Hepatic stellate cell (primary cell): ENCODE measurements at regions not wholly inside any gene's neighbourhood (a gene's known extent, or its start where the extent isn't known, plus 50 kb on each side); places are given as distances from the start of the nearest gene placed in this dataset.

Experiments used
- DNase-seq: peaks from one replicate; pipeline ENCODE4 v3.0.0; 2011; ENCODE audit warnings: low spot score

DNA sequence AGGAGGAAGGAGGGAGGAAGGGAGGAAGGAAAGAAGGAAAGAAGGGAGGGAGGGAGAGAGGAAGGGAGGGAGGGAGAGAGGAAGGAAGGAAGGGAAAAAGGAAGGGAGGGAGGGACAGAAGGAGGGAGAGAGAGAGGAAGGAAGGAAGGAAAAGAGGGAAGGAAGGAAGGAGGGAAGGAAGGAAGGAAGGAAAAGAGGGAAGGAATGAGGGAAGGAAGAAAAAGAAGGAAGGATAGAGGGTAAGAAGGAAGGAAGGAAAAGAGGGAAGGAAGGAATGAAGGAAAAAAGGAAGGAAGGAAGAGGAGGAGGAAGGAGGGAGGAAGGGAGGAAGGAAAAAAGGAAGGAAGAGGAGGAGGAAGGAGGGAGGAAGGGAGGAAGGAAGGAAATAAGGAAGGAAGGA, 796.8 kb downstream of the ARAP2 start:
- DNase-seq: no peak

DNA sequence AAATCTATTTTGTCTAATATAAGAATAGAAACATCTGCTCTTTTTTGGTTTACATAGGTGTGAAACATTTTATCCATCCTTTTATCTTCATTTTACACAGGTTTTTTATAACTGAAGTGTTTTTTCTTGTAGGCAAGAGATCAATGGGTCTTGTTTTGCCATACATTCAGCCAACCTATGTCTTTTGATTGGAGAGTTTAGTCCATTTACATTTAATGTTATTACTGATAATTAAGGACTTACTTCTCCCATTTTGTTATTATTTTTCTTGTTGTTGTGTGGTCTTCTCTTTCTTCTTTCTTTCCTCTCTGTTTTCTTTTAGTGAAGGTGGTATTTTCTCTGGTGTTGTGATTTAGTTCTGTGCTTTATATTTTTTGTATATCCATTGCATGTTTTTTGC, 785.3 kb downstream of the ARAP2 start:
- no peak for DNase-seq

DNA sequence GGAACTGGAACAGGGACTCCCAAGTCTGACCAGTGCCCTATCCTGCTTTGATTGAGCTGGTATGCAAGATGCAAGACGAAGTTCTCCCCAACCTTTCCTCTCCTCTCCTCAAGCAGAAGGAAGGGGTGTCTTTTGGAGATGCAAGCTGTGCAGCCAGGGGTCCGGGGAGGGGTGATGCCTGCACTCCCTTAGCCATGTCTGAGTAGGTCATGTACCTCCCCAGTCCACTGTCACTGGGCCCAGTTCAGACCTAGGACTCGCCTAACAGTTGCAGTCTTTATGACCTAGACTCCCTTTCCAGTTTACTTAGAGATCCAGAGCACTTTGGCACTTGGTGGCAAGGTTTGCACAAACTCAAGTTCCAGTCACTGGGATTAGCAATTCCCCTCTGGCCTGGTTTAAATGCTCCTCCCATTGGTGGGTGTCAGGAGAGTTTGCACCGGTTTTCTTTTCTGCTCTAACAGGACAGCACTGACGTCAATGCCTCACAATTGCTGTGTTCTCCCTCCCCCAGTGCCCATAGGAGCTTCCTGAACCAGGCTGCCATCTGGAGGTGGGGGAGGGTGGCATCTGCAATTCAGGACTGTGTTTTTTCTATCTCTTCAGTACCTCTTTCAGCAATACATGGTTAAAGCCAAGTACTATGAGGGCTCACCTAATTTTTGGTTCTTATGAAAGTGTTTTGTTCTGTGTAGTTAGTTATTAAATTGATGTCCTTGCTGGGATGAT, 782.2 kb downstream of the ARAP2 start:
- no peak for DNase-seq

DNA sequence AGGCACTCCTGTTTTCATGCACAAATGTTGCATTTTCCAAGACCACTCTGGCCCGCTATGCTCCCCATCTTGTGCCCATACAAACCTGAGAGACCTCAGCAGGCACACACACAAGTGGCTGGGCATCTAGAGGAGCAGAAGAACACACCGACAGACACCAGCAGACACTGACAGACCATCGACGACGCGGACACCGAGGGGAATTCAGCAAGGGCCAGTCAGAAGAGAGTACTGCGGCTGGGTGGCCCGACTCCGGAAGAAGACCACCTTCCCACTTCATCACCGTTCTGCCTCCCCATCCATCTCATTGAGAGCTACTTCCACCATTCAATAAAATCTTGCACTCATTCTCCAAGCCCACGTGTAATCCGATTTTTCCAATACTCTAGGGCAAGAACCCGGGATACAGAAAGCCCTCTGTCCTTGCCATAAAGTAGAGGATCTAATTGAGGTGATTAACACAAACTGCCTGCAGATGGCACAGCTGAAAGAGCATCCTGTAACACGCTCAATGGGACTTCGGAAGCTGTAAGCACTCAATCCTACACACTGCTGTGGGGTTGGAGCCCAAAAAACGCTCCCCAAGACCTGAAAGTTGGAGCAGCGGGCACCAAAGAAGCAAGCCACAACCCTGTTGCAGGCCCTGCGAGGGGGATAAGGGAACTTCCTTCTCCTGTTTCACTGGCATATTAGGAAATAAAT, 780.9 kb downstream of the ARAP2 start:
- no peak for DNase-seq

DNA sequence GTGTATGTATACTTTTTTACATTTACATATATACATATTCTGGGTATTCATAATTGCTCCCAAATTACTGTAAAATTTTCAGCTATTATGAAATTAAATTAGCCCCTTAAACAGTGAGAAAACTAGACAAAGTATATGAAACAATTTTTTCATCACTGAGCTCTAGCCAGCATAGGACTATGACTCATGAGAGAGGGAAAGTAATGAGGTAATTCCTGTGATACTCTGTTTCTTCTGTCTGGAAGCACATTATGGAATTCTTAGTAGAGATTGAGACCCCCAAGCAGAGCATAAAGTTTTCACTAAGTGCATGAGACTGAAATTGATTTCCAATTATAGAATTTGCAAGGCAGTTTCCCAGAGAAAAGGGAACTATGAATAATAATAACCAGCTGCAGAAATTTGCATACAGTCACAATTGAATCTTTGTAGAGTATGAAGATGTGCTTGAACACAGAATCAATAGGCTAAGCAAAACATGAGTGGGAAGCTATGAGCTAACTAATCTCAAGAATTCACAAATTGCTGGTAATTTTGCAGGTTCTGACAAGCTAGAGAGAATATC, 779.3 kb downstream of the ARAP2 start:
- DNase-seq: no peak

DNA sequence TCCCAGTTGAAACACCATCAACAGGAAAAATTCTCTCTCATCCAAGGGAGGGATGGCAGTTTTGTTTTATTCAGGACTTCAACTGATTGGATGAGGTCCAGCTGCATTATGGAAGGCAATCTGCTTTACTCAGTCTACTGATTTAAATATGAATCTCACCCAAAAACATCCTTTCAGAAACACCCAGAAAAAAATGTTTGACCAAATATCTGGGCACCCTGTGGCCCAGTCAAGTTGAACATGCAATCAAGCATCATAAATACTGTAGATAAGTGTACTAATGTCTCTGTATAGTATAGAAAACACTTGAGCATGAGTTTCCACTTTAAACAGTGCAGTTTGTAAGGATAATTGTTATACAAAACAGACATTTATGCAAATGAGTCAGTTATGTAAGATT, 753.2 kb downstream of the ARAP2 start:
- no peak for DNase-seq

DNA sequence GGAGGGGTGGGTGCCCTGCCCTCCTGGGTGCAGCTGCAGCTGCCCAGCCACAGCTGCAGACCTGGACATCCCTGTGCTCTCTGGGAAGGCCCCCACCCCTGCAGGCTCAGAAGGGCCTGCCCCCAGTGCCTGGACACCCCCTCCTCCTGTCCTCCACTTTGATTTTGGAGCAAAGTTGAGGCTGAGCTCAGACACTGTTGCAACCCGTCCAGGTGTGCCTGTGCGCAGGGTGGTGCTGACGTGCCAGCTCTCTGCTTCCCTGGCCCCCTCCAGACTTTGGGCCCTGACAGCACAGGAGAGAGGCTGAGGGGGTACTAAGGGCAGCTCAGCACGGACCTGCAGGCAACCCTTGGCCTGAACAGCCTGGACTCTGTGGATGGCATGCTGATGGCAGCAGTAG, 750.3 kb downstream of the ARAP2 start:
- no peak for DNase-seq

DNA sequence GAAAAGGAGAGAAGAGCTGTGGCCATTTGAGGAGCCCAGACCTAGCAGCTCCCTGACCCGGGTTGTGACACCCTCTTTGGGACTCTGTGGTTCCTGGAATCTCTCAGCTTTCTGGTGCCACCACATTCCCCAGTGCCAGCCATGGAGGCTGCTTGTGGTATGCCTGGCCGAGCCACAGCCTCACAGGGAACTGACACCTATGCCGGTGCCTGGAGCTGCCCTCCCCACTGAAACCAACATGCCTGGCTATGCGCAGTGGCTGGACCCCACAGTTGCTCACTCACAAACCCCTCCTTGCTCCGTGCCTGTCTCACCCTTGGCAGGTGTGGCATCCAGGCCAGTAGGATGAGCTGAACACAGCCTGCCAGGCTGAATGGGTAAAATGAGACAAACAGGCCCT, 749.4 kb downstream of the ARAP2 start:
- no peak for DNase-seq

DNA sequence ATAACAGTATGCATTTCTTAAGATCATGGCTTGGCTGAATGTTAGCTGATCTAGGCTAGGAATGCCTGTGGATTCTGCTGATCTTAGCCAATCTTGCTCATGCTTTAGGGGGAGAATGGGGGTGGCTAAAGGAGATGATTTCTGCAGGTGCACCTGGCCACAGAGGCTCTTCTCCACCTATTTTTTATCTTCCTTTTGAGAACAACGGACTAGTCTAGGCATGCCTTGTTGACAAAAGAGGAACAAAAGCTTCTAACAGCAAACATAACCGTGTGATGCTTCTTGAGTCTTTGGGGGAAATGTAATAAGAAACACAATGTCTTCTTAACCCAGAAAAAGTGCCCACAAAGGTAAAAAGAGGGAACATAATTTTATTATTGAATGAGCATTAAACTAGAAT, 743.5 kb downstream of the ARAP2 start:
- DNase-seq: no peak

DNA sequence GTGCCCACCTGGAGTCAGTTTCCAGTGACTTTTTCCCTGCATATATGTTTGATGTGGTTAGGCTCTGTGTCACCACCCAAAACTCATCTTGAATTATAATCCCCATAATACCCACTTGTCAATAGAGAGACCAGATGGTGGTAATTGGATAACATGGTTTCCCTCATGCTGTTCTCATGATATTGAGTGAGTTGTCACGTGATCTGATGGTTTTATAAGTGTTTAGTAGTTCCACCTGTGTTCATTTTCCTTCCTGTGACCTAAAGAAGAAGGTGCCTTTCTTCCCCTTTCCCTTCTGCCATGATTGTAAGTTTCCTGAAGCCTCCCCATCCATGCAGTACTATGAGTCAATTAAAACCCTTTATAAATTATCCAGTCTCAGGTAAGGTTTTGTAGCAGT, 740.9 kb downstream of the ARAP2 start:
- DNase-seq: no peak

DNA sequence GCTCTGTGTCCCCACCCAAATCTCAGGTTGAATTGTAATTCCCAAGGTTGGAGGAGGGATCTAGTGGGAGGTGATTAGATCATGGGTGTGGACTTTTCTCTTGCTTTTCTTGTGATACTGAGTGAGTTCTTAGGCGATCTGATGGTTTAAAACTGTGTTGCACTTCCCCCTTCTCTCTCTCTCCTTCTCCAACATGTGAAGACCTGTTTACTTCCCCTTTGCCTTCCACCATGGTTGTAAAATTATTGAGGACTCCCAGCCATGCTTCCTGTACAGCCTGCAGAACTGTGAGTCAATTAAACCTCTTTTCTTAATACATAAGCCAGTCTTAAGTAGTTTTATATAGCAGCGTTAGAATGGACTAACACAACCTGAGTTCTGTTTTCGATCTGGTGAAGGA, 738.2 kb downstream of the ARAP2 start:
- DNase-seq: no peak

DNA sequence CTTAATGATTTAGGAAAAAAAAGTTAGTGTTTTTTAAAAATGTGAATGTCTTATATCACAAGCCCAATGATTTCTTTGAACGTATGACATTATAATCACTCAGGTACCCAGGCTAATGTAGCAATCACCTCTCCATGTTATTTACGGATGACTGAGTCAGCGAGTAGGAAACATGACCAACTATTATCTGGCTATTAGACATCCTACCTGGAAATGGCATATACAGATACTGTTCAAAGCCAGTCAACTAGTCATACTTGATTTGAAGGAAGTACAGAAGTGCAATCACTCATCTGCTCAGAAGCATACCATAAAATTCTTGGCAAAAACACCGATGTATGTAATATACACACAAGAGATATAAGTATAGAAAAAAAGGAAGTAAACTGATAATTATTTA, 732.5 kb downstream of the ARAP2 start:
- DNase-seq: no peak

DNA sequence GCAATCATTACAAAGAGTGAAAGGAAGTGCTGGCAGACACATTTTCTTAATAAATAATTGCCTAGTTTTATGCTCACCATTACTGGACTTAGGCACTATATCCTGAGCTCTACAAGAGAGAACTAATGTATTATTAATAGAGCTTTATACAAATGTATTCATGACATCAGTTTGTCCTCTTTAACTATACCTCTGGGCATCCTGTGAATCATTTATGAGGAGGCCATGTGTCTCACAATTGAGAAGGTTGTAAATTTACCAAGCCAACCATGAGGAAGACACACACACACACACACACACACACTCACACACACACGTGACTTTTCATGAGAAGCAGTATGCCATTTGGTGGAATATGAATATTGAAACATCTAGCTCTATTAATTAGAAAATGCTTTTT, 728.2 kb downstream of the ARAP2 start:
- no peak for DNase-seq

DNA sequence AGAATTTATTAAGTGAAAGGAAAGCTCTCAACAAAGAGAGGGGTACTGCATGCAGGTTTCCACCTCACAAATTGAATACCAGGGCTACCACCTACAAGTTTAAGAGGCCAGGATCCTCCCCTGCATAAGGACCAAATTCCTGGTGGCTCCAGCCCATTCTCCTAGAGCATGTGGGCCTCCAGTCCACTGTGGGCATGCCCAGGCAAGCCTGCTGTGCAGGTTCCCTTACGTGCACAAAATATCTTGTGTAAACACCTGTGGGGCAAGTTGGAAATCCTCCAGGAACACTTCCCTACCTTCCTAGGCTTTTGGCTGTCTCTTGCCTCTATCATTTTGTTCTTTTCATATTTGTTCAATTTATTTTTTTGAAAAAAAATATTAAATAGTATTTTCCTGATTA, 724.3 kb downstream of the ARAP2 start:
- no peak for DNase-seq

DNA sequence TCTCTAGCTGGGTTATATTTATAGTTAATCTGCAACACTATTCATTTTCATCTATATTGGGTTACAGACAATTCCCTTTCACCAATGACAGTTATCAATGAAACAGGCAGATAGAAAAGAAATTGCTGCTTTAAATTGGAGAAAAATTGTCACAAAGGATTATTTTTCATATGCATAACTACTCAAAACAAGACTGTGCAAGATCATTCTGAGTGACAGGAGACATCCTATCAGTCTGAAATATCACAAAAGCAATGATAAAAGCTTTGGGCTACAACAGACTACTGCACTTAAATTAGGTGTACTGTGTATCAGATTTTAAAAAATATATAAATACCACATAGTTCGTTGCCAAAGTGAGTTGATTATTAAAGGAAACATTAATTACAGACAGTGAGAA, 722.6 kb downstream of the ARAP2 start:
- no peak for DNase-seq

DNA sequence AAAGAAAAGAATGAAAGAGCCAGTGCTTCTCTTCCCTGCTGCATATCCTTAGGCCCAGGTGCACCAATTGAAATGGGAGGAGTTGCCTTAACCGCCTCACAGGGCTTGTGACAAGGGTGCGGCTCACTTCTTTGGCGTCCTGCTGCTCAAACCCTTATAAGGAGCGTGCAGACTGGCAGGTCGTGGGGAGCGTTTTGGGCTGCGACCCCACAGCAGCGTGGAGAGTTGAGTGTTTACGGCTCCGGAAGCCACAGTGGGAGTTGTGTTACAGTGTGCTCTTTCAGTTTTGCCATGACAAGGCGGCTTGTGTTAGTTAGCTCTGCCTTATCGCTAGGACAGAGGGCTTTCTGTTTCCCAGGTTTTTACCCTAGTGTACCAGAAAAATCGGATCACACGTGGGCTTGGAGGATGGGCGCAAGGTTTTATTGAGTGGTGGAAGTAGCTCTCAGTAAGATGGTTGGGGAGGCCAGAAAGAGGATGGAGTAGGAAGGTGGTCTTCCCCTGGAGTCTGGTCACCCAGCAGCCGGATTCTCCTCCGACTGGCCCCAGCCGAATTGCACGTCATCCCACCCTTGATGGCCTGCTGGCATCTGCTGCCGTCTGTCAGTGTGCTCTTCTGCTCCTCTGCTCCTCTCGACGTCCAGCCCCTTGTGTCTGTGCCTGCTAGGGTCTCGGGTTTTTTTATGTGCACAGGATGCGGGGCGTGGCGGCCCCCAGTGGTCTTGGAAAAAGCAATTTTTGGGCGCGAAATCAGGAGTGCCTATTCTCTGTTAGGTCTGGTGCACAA, 718.9 kb downstream of the ARAP2 start:
- no peak for DNase-seq

DNA sequence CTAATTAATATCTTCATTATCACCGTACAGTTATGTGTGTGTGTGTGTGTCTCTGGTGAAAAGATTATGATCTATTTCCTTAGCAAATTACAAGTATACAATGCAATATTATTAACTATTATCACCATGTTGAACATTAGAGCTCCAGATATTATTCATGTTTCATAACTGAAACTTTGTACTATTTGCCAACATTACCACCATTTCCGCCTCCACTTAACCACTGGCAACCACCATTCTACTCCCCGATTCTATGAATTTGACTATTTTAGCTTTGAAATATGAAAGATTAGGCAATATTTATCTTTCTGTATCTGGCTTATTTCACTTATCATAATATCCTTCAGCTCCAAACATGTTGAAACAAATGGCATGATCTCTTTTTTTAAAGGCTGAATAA, 717.9 kb downstream of the ARAP2 start:
- DNase-seq: no peak

DNA sequence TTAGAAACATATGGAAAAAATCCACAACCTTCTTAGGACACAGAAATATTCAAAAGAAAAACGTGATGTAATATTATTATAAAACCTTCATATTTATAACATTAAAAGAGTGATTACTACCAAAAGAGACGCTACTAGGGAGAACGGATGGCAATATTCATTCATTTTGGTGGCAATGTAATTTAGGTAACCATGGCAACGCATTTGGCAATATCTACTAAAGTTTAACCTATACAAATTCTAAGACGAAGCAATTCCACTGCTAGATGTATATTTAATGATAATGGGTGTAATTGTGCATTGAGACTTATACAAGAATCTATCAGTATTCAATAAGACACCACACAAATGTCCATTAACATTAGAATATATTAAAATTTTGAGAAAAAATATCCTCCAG, 709.4 kb downstream of the ARAP2 start:
- no peak for DNase-seq

DNA sequence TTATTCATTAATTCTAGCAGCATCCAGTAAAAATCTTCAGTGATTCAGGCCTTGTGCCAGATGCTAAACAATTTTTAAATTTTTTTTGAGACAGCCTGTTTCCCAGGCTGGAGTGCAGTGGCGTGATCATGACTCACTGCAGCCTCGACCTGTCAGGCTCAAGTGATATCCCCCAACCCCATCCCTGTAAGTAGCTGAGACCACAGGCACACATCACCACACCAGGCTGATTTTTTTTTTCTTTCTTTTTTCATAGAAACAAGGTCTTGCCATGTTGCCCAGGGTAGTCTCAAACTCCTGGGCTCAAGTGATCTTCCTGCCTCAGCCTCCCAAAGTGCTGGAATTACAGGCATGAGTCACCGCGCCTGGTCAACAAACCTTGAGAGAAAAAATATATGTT, 705.5 kb downstream of the ARAP2 start:
- DNase-seq: no peak

DNA sequence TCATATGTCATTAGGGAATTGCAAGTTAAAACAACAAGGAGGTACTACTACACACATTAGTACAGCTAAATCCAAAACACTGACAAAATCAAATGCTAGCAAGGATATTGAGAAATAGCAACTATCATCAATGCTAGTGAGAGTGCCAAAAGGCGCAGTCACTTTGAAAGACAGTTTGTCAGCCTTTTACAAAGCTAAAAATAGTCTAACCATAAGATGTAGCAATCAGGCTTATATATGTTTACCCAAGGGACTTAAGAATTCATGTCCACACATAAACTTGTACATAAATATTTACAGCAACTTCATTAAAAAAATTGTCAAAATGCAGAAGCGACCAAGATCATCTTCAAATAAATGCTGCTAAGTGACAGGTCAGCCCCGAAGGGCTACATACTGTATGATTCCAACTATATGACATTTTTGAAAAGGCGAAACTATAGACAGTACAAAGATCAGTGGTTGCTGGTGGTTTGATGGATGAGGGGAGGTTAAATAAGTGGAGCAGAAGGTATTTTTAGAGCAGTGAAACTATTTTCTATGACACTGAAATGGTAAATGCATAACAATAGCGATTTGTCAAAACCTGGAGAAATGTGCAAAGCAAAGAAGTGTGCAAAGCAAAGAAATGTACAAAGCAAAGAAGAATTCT, 704.8 kb downstream of the ARAP2 start:
- DNase-seq: no peak

DNA sequence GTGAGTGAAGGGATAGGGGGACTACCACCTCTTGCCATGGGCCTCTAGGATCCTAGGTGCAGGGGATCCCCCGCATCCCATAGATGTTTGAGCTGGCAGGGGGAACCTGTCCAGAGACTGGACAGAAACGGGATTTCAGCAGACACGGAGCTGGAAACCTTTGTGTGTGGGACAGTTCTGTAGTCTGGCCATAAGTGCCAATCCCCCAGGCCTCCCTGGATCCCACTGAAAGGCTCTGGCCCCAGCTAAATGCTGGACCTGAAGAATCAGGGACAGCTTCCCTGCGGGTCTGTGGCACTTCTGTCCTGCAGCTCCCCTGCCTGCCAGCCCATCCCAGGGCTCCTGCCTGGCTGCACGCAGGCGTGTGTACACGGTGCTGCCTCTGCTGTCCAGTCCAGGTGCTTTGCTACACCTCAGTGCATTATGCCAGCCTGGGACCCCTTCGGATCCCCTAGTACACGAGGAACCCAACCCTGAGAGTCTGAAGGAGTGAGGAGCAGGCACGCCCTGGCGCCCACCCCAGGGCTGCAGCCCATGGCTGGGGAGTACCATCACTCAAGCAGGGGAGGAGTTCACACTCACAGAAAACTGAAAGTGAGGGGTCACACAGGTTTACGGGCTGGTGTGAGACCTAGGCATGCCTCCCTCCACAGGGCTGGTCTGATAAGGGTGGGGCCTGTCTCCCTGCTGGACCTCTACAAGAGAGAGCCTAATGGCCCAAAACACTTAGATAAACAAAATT, 703.0 kb downstream of the ARAP2 start:
- no peak for DNase-seq

DNA sequence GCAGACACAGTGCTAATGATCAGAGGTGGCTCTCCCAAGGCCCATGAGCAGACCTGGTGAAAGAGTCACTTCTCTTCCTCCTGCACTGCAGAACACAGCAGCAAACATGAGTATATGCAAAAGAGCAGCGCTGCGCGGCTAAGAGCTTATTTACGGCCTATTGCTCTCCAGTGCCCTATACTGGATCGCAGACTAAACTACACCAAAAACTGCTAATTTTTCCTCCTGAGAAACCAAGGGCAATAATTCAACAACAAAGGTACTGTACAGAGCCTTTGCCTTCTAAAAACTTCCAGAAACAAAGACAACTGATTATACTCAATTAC, 702.5 kb downstream of the ARAP2 start:
- no peak for DNase-seq
